ENCODE measurements at regions not wholly inside any gene's neighbourhood (a gene's known extent, or its start where the extent isn't known, plus 50 kb on each side); places are given as distances from the start of the nearest gene placed in this dataset.

- no peak for TF ChIP-seq CTCF (IDR thresholded peaks at IDR 0.05; ENCODE audit: low read depth, low read length)
- no peak overlapping the region for H3K4me3 ChIP-seq (replicated peaks in 1 of 2; ENCODE audit: low read depth in 2 of 2, low read length in 2 of 2)
- DNase-seq (ENCODE audit: low read depth in 2 of 2), result no peak
Observed at GRCh38 chr15:87493803-87494202, 762.7 kb downstream of the NTRK3 start.

GRCh38 chr15:87492321-87492720, 764.2 kb downstream of the NTRK3 start:
- TF ChIP-seq CTCF (IDR thresholded peaks at IDR 0.05; ENCODE audit: low read depth, low read length), result no peak

GRCh38 chr15:87490666-87491065, 765.9 kb downstream of the NTRK3 start:
- no peak for DNase-seq (ENCODE audit: low read depth in 2 of 2)
- H3K4me3 ChIP-seq (replicated peaks in 1 of 2; ENCODE audit: low read depth in 2 of 2, low read length in 2 of 2), result no peak overlapping the region
- no peak for TF ChIP-seq CTCF (IDR thresholded peaks at IDR 0.05; ENCODE audit: low read depth, low read length)

More at GRCh38 chr15:87492321-87492720, 764.2 kb downstream of the NTRK3 start:
- no peak for DNase-seq (ENCODE audit: low read depth in 2 of 2)
- H3K4me3 ChIP-seq (replicated peaks in 1 of 2; ENCODE audit: low read depth in 2 of 2, low read length in 2 of 2), result no peak overlapping the region

- DNase-seq (ENCODE audit: low read depth in 2 of 2), result no peak
- no peak for TF ChIP-seq CTCF (IDR thresholded peaks at IDR 0.05; ENCODE audit: low read depth, low read length)
- H3K4me3 ChIP-seq (replicated peaks in 1 of 2; ENCODE audit: low read depth in 2 of 2, low read length in 2 of 2), result no peak overlapping the region
Observed at GRCh38 chr15:87489902-87490665, 766.5 kb downstream of the NTRK3 start.

GRCh38 chr15:87489456-87489855, 767.1 kb downstream of the NTRK3 start:
- no peak for TF ChIP-seq CTCF (IDR thresholded peaks at IDR 0.05; ENCODE audit: low read depth, low read length)
- no peak overlapping the region for H3K4me3 ChIP-seq (replicated peaks in 1 of 2; ENCODE audit: low read depth in 2 of 2, low read length in 2 of 2)
- no peak for DNase-seq (ENCODE audit: low read depth in 2 of 2)

- H3K4me3 ChIP-seq (replicated peaks in 1 of 2; ENCODE audit: low read depth in 2 of 2, low read length in 2 of 2), result no peak overlapping the region
- no peak for DNase-seq (ENCODE audit: low read depth in 2 of 2)
- no peak for TF ChIP-seq CTCF (IDR thresholded peaks at IDR 0.05; ENCODE audit: low read depth, low read length)
Observed at GRCh38 chr15:87487484-87487883, 769.1 kb downstream of the NTRK3 start.

- H3K4me3 ChIP-seq (replicated peaks in 1 of 2; ENCODE audit: low read depth in 2 of 2, low read length in 2 of 2), result no peak overlapping the region
- no peak for TF ChIP-seq CTCF (IDR thresholded peaks at IDR 0.05; ENCODE audit: low read depth, low read length)
- no peak for DNase-seq (ENCODE audit: low read depth in 2 of 2)
Observed at GRCh38 chr15:87483468-87483867, 773.1 kb downstream of the NTRK3 start.
